GM19452 (cell line): ENCODE measurements at regions not wholly inside any gene's neighbourhood (a gene's known extent, or its start where the extent isn't known, plus 50 kb on each side); places are given as distances from the start of the nearest gene placed in this dataset.

Experiments used
- ATAC-seq: cut with Tn5 transposase; IDR thresholded peaks from one replicate; pipeline ENCODE4 v1.9.1; 2021; ENCODE audit not compliant: unreplicated experiment

GRCh38 chr4:60249784-60250183, 950.3 kb upstream of the ADGRL3 start:
- ATAC-seq, result no peak

- no peak for ATAC-seq
These were observed 949.5 kb upstream of the ADGRL3 start for GRCh38 chr4:60250657-60251056.

GRCh38 chr4:60259781-60260180, 940.3 kb upstream of the ADGRL3 start:
- ATAC-seq, result no peak

- no peak for ATAC-seq
These were observed 933.6 kb upstream of the ADGRL3 start for GRCh38 chr4:60266505-60266904.

GRCh38 chr4:60296386-60296785, 903.7 kb upstream of the ADGRL3 start:
- no peak for ATAC-seq

GRCh38 chr4:60313611-60314178, 886.4 kb upstream of the ADGRL3 start:
- no peak for ATAC-seq

GRCh38 chr4:60314416-60314815, 885.7 kb upstream of the ADGRL3 start:
- ATAC-seq, result no peak

- no peak for ATAC-seq
These were observed 884.5 kb upstream of the ADGRL3 start for GRCh38 chr4:60315586-60315985.

- no peak for ATAC-seq
These were observed 873.4 kb upstream of the ADGRL3 start for GRCh38 chr4:60326735-60327134.

- ATAC-seq, result no peak
These were observed 872.5 kb upstream of the ADGRL3 start for GRCh38 chr4:60327651-60328050.

GRCh38 chr4:60344908-60345307, 855.2 kb upstream of the ADGRL3 start:
- no peak for ATAC-seq

- no peak for ATAC-seq
These were observed 854.7 kb upstream of the ADGRL3 start for GRCh38 chr4:60345392-60345791.

- no peak for ATAC-seq
These were observed 840.3 kb upstream of the ADGRL3 start for GRCh38 chr4:60359746-60360367.

GRCh38 chr4:60365176-60365575, 835.0 kb upstream of the ADGRL3 start:
- no peak for ATAC-seq

- no peak for ATAC-seq
These were observed 833.5 kb upstream of the ADGRL3 start for GRCh38 chr4:60366661-60367060.

- no peak for ATAC-seq
These were observed 831.1 kb upstream of the ADGRL3 start for GRCh38 chr4:60368986-60369385.

GRCh38 chr4:60378010-60378409, 822.1 kb upstream of the ADGRL3 start:
- no peak for ATAC-seq

GRCh38 chr4:60384516-60384915, 815.6 kb upstream of the ADGRL3 start:
- no peak for ATAC-seq

- no peak for ATAC-seq
These were observed 810.5 kb upstream of the ADGRL3 start for GRCh38 chr4:60389633-60390032.

GRCh38 chr4:60396341-60397049, 803.6 kb upstream of the ADGRL3 start:
- no peak for ATAC-seq

GRCh38 chr4:60400593-60400992, 799.5 kb upstream of the ADGRL3 start:
- no peak for ATAC-seq

- ATAC-seq, result no peak
These were observed 796.1 kb upstream of the ADGRL3 start for GRCh38 chr4:60404027-60404426.
